ENCODE measurements at regions not wholly inside any gene's neighbourhood (a gene's known extent, or its start where the extent isn't known, plus 50 kb on each side); places are given as distances from the start of the nearest gene placed in this dataset.
"Not testable (repeated sequence)": the region's sequence is repeated elsewhere in the genome, so short reads cannot be mapped to it uniquely, and the experiment has no call there.

DNA sequence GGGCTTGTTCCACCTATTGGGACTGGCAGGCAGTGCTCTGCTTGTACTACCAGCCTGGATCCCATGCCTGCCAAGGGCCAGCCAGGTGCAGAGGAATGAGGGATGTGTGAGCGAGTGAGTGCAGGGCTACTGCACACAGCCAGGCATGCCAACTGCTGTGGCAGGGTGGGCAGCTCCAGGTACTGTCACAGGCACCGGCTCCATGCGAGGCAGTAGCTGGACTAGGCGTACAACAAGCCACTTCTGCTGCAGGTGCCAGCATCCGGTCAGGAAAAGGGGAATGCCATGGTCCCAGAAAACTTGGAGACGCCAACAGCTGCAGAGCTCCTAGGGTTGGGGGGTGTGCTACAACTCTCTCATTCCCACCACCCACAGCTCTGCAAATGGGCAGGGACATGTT lies 1356.7 kb downstream of the SI start:
- no peaks in the 10 kb centered on the region for H3K4me1 ChIP-seq
- ATAC-seq (no peak), DNase-seq (no peak)
- TF ChIP-seq, protein P1, sequence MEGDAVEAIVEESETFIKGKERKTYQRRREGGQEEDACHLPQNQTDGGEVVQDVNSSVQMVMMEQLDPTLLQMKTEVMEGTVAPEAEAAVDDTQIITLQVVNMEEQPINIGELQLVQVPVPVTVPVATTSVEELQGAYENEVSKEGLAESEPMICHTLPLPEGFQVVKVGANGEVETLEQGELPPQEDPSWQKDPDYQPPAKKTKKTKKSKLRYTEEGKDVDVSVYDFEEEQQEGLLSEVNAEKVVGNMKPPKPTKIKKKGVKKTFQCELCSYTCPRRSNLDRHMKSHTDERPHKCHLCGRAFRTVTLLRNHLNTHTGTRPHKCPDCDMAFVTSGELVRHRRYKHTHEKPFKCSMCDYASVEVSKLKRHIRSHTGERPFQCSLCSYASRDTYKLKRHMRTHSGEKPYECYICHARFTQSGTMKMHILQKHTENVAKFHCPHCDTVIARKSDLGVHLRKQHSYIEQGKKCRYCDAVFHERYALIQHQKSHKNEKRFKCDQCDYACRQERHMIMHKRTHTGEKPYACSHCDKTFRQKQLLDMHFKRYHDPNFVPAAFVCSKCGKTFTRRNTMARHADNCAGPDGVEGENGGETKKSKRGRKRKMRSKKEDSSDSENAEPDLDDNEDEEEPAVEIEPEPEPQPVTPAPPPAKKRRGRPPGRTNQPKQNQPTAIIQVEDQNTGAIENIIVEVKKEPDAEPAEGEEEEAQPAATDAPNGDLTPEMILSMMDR (IDR thresholded peaks at IDR 0.05) = no peak
- H3K27ac ChIP-seq = no peak overlapping the region
- intact Hi-C loops (cut with DNase I) = no loop called here
- no peaks in the 10 kb centered on the region for H3K27me3 ChIP-seq
- H3K4me3 ChIP-seq = no peak overlapping the region
- H3K36me3 ChIP-seq = no peaks in the 10 kb centered on the region
- H3K9me3 ChIP-seq = no peaks in the 10 kb centered on the region

DNA sequence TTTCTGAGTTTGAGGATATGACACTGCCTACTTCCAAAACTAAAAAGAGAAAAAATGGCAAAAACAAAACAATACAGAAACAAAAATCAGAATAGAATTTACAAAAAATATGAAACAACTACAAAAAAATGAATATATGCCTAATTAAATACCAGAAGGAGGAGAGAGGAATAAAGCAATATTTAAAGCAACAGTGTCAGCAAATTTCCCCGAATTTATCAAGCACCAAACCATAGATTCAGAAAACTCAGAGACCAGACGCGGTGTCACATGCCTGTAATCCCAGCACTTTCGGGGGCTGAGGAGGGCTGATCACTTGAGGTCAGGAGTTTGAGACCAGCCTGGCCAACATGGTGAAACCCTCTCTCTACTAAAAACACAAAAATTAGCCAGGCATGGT lies 1360.9 kb downstream of the SI start:
- intact Hi-C loops (cut with DNase I) = no loop called here
- no peaks in the 10 kb centered on the region for H3K27me3 ChIP-seq
- TF ChIP-seq, protein P1 (IDR thresholded peaks at IDR 0.05) = no peak
- H3K36me3 ChIP-seq = no peaks in the 10 kb centered on the region
- H3K27ac ChIP-seq = no peak overlapping the region
- H3K4me3 ChIP-seq = no peak overlapping the region
- no peaks in the 10 kb centered on the region for H3K9me3 ChIP-seq
- no peak for DNase-seq
- no peak for ATAC-seq
- no peaks in the 10 kb centered on the region for H3K4me1 ChIP-seq

DNA sequence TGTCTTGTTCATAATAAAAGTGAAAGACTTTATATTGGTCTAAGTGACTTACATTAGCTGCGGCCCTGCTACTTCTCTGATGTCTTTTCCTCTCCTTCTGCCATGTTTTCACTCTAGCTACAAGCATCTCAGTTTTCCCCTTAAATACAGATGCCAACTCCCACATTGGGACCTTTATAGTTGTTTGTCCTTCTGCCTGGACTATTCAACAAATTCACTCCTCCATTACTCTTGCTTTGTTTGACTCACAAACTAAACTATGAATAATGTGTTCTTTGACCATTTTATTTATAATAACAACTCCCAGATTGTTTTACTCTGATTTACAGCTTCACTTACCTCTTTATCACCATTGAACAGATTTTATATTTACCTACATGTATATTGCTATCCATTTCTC lies 1369.9 kb downstream of the SI start:
- H3K27me3 ChIP-seq = no peaks in the 10 kb centered on the region
- H3K4me3 ChIP-seq = no peak overlapping the region
- no peak for ATAC-seq
- H3K27ac ChIP-seq = no peak overlapping the region
- DNase-seq = no peak
- no peaks in the 10 kb centered on the region for H3K36me3 ChIP-seq
- H3K9me3 ChIP-seq = no peaks in the 10 kb centered on the region
- TF ChIP-seq, protein P1 (IDR thresholded peaks at IDR 0.05) = no peak
- intact Hi-C loops (cut with DNase I) = no loop called here
- no peaks in the 10 kb centered on the region for H3K4me1 ChIP-seq

DNA sequence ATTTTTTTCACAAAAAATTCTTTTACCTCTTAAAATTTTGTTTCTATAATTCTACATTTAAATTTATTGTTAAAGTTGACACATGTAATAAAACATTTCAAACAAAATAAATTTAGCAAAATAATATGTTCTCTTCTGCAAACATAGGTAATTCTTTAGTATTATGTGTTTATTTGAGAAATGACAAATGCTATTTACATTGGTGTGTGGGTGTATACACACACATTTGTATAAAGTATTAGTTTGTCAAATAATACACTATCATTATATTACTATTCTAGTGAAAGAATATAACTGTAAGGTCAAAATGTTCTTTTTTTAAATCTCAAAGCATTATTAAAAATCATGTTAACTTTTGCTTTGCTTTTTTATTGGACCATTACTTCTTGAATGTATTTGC lies 1370.6 kb downstream of the SI start:
- ATAC-seq = no peak
- intact Hi-C loops (cut with DNase I) = no loop called here
- H3K4me1 ChIP-seq = no peaks in the 10 kb centered on the region
- no peaks in the 10 kb centered on the region for H3K36me3 ChIP-seq
- no peaks in the 10 kb centered on the region for H3K9me3 ChIP-seq
- no peak overlapping the region for H3K27ac ChIP-seq
- H3K4me3 ChIP-seq = no peak overlapping the region
- TF ChIP-seq, protein P1 (IDR thresholded peaks at IDR 0.05) = no peak
- DNase-seq = no peak
- no peaks in the 10 kb centered on the region for H3K27me3 ChIP-seq

DNA sequence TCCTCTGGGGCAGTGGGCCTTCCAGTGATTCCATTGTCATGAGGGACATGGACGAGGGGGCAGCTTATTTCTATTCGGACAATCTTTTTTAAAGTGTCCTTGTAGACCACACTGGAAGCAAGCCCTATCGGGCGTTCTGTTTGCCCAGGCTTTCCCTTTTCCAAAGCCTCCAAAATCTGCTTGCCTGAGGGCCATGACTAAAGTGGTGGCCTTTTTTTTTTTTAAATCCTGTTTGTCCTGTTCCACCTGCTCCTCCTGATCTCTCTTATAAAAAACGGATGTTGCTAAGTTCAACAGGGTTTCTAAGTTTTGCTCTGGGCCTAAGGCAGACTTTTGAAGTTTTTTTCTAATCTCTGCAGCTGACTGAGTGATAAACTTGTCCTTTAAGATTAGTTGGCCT lies 1380.1 kb downstream of the SI start:
- intact Hi-C loops (cut with DNase I); H3K27me3 ChIP-seq; H3K9me3 ChIP-seq; H3K4me3 ChIP-seq; ATAC-seq; H3K27ac ChIP-seq; DNase-seq; H3K36me3 ChIP-seq; H3K4me1 ChIP-seq: not testable (repeated sequence)

DNA sequence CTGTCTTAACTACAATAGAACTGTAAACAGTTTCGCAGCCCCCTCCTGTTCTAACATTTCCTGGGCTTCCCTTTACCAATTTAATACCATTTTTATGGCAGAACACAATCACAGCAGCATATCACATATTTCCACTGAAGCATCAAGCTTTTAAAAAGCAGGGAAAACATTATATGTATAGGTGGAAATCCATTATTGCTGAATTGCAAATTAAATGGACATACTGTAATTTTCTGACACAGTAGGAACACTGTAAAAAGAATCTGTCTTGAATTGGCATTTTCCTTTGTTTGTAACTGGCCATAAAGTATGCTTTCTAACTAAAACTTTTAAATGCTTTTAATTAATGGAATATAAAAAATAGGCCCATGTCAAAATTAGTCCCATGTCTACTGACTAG lies 1385.8 kb downstream of the SI start:
- Histone ChIP-seq H3K27me3 (no peaks in the 10 kb centered on the region), H3K9me3 (no peaks in the 10 kb centered on the region), H3K36me3 (no peaks in the 10 kb centered on the region), H3K27ac (no peak overlapping the region), H3K4me3 (no peak overlapping the region), H3K4me1 (no peaks in the 10 kb centered on the region)
- intact Hi-C loops (cut with DNase I) = no loop called here
- ATAC-seq (no peak), DNase-seq (no peak)
- TF ChIP-seq, protein P1 (IDR thresholded peaks at IDR 0.05) = no peak

Data from upper lobe of right lung (tissue), 1 donor.